ENCODE measurements at regions not wholly inside any gene's neighbourhood (a gene's known extent, or its start where the extent isn't known, plus 50 kb on each side); places are given as distances from the start of the nearest gene placed in this dataset.

GRCh38 chr5:2302169-2302568 lies 419.4 kb upstream of the IRX4 start:
- WGBS = 89% methylated on average over 16 of the region's 16 CpGs
- no peaks in the 10 kb centered on the region for H3K4me1 ChIP-seq (ENCODE audit: control insufficient read depth, insufficient read depth, low read length)
- H3K27me3 ChIP-seq (ENCODE audit: control insufficient read depth, insufficient read depth) = no peaks in the 10 kb centered on the region
- intact Hi-C loops (cut with DNase I) = no loop called here
- ATAC-seq (no peak), DNase-seq (no peak)
- no peaks in the 10 kb centered on the region for H3K9me3 ChIP-seq (ENCODE audit: control insufficient read depth, low read length)
- no peak overlapping the region for H3K27ac ChIP-seq (ENCODE audit: low read length)
- H3K4me3 ChIP-seq (ENCODE audit: low read length) = no peak overlapping the region

- DNase-seq = no peak
- no peak for ATAC-seq
- H3K27ac ChIP-seq (ENCODE audit: low read length) = no peak overlapping the region
- intact Hi-C loops (cut with DNase I) = no loop called here
- WGBS = 88% methylated on average over 22 of the region's 22 CpGs
- no peaks in the 10 kb centered on the region for H3K9me3 ChIP-seq (ENCODE audit: control insufficient read depth, low read length)
- no peak overlapping the region for H3K4me3 ChIP-seq (ENCODE audit: low read length)
- H3K27me3 ChIP-seq (ENCODE audit: control insufficient read depth, insufficient read depth) = no peaks in the 10 kb centered on the region
- no peaks in the 10 kb centered on the region for H3K4me1 ChIP-seq (ENCODE audit: control insufficient read depth, insufficient read depth, low read length)
Observed at GRCh38 chr5:2300861-2301574, 418.3 kb upstream of the IRX4 start.

- Histone ChIP-seq H3K27me3 (ENCODE audit: control insufficient read depth, insufficient read depth) (no peaks in the 10 kb centered on the region), H3K4me1 (ENCODE audit: control insufficient read depth, insufficient read depth, low read length) (no peaks in the 10 kb centered on the region), H3K9me3 (ENCODE audit: control insufficient read depth, low read length) (no peaks in the 10 kb centered on the region), H3K4me3 (ENCODE audit: low read length) (no peak overlapping the region), H3K27ac (ENCODE audit: low read length) (no peak overlapping the region)
- 80% methylated on average over 11 of the region's 11 CpGs for WGBS
- intact Hi-C loops (cut with DNase I) = no loop called here
- ATAC-seq (no peak), DNase-seq (no peak)
Observed at GRCh38 chr5:2300421-2300820, 417.7 kb upstream of the IRX4 start.

- DNase-seq (no peak), ATAC-seq (no peak)
- Histone ChIP-seq H3K27ac (ENCODE audit: low read length) (no peak overlapping the region), H3K4me1 (ENCODE audit: control insufficient read depth, insufficient read depth, low read length) (no peaks in the 10 kb centered on the region), H3K27me3 (ENCODE audit: control insufficient read depth, insufficient read depth) (no peaks in the 10 kb centered on the region), H3K4me3 (ENCODE audit: low read length) (no peak overlapping the region), H3K9me3 (ENCODE audit: control insufficient read depth, low read length) (no peaks in the 10 kb centered on the region)
- intact Hi-C loops (cut with DNase I) = no loop called here
- 54% methylated on average over 19 of the region's 19 CpGs for WGBS
Observed at GRCh38 chr5:2299388-2300220, 416.9 kb upstream of the IRX4 start.

- DNase-seq = no peak
- Histone ChIP-seq H3K4me3 (ENCODE audit: low read length) (no peak overlapping the region), H3K27me3 (ENCODE audit: control insufficient read depth, insufficient read depth) (no peaks in the 10 kb centered on the region), H3K4me1 (ENCODE audit: control insufficient read depth, insufficient read depth, low read length) (no peaks in the 10 kb centered on the region), H3K27ac (ENCODE audit: low read length) (no peak overlapping the region), H3K9me3 (ENCODE audit: control insufficient read depth, low read length) (no peaks in the 10 kb centered on the region)
- no peak for ATAC-seq
- intact Hi-C loops (cut with DNase I) = no loop called here
- 21% methylated on average over 3 of the region's 3 CpGs for WGBS
Observed at GRCh38 chr5:2298781-2299180, 416.1 kb upstream of the IRX4 start.

- H3K27me3 ChIP-seq (ENCODE audit: control insufficient read depth, insufficient read depth) = no peaks in the 10 kb centered on the region
- H3K4me3 ChIP-seq (ENCODE audit: low read length) = no peak overlapping the region
- ATAC-seq (no peak), DNase-seq (no peak)
- 86% methylated on average over 13 of the region's 13 CpGs for WGBS
- no peaks in the 10 kb centered on the region for H3K9me3 ChIP-seq (ENCODE audit: control insufficient read depth, low read length)
- H3K4me1 ChIP-seq (ENCODE audit: control insufficient read depth, insufficient read depth, low read length) = no peaks in the 10 kb centered on the region
- intact Hi-C loops (cut with DNase I) = no loop called here
- H3K27ac ChIP-seq (ENCODE audit: low read length) = no peak overlapping the region
Observed at GRCh38 chr5:2297991-2298390, 415.3 kb upstream of the IRX4 start.

GRCh38 chr5:2295476-2295875 lies 412.8 kb upstream of the IRX4 start:
- Histone ChIP-seq H3K4me3 (ENCODE audit: low read length) (no peak overlapping the region), H3K27ac (ENCODE audit: low read length) (no peak overlapping the region), H3K9me3 (ENCODE audit: control insufficient read depth, low read length) (no peaks in the 10 kb centered on the region), H3K4me1 (ENCODE audit: control insufficient read depth, insufficient read depth, low read length) (no peaks in the 10 kb centered on the region), H3K27me3 (ENCODE audit: control insufficient read depth, insufficient read depth) (no peaks in the 10 kb centered on the region)
- ATAC-seq (no peak), DNase-seq (no peak)
- intact Hi-C loops (cut with DNase I) = no loop called here
- 89% methylated on average over 13 of the region's 13 CpGs for WGBS

- no peak for ATAC-seq
- DNase-seq = no peak
- no peak overlapping the region for H3K4me3 ChIP-seq (ENCODE audit: low read length)
- no peaks in the 10 kb centered on the region for H3K27me3 ChIP-seq (ENCODE audit: control insufficient read depth, insufficient read depth)
- WGBS = 77% methylated on average over 9 of the region's 9 CpGs
- H3K9me3 ChIP-seq (ENCODE audit: control insufficient read depth, low read length) = no peaks in the 10 kb centered on the region
- H3K4me1 ChIP-seq (ENCODE audit: control insufficient read depth, insufficient read depth, low read length) = no peaks in the 10 kb centered on the region
- intact Hi-C loops (cut with DNase I) = no loop called here
- no peak overlapping the region for H3K27ac ChIP-seq (ENCODE audit: low read length)
Observed at GRCh38 chr5:2293906-2294305, 411.2 kb upstream of the IRX4 start.

GRCh38 chr5:2291146-2291840 lies 408.6 kb upstream of the IRX4 start:
- Histone ChIP-seq H3K9me3 (ENCODE audit: control insufficient read depth, low read length) (no peaks in the 10 kb centered on the region), H3K4me3 (ENCODE audit: low read length) (no peak overlapping the region), H3K27ac (ENCODE audit: low read length) (no peak overlapping the region), H3K27me3 (ENCODE audit: control insufficient read depth, insufficient read depth) (no peaks in the 10 kb centered on the region), H3K4me1 (ENCODE audit: control insufficient read depth, insufficient read depth, low read length) (no peaks in the 10 kb centered on the region)
- peak in 1 of 2 donors; percentile 24 for ATAC-seq
- intact Hi-C loops (cut with DNase I) = no loop called here
- 88% methylated on average over 19 of the region's 19 CpGs for WGBS
- DNase-seq = no peak

- DNase-seq (no peak), ATAC-seq (no peak)
- H3K4me3 ChIP-seq (ENCODE audit: low read length) = no peak overlapping the region
- no peaks in the 10 kb centered on the region for H3K27me3 ChIP-seq (ENCODE audit: control insufficient read depth, insufficient read depth)
- WGBS = 92% methylated on average over 8 of the region's 8 CpGs
- no peak overlapping the region for H3K27ac ChIP-seq (ENCODE audit: low read length)
- H3K9me3 ChIP-seq (ENCODE audit: control insufficient read depth, low read length) = no peaks in the 10 kb centered on the region
- intact Hi-C loops (cut with DNase I) = no loop called here
- H3K4me1 ChIP-seq (ENCODE audit: control insufficient read depth, insufficient read depth, low read length) = no peaks in the 10 kb centered on the region
Observed at GRCh38 chr5:2289380-2289779, 406.7 kb upstream of the IRX4 start.

- Histone ChIP-seq H3K9me3 (ENCODE audit: control insufficient read depth, low read length) (no peaks in the 10 kb centered on the region), H3K4me1 (ENCODE audit: control insufficient read depth, insufficient read depth, low read length) (no peaks in the 10 kb centered on the region), H3K4me3 (ENCODE audit: low read length) (no peak overlapping the region), H3K27me3 (ENCODE audit: control insufficient read depth, insufficient read depth) (no peaks in the 10 kb centered on the region), H3K27ac (ENCODE audit: low read length) (no peak overlapping the region)
- DNase-seq = no peak
- WGBS = 80% methylated on average over 16 of the region's 16 CpGs
- intact Hi-C loops (cut with DNase I) = no loop called here
- no peak for ATAC-seq
Observed at GRCh38 chr5:2288968-2289367, 406.2 kb upstream of the IRX4 start.

Measured in right cardiac atrium (tissue), 5 donors.